A549 (cell line): ENCODE measurements at regions not wholly inside any gene's neighbourhood (a gene's known extent, or its start where the extent isn't known, plus 50 kb on each side); places are given as distances from the start of the nearest gene placed in this dataset.

Experiments
- BCL3 ChIP-seq: fragments of >200 bp; sonication (Bioruptor Twin); formaldehyde crosslinking; IDR thresholded peaks from 3 replicates; pipeline ENCODE4 v1.6.1; 2016
- CEBPB ChIP-seq, 2 experiments: fragments of >200 bp in 1 of 2; sonication (Bioruptor Twin) in 1 of 2; formaldehyde crosslinking in 1 of 2; IDR thresholded peaks; 2 replicates each; pipeline ENCODE4 v1.6.1; 2012 to 2016
- CTCF ChIP-seq: fragments of >200 bp; sonication (Bioruptor Twin); formaldehyde crosslinking; IDR thresholded peaks from 3 replicates; pipeline ENCODE4 v1.5.1; 2016
- EP300 ChIP-seq, 2 experiments: fragments of >200 bp; sonication (Bioruptor Twin); formaldehyde crosslinking; IDR thresholded peaks; 2 replicates in 1 of 2; 3 replicates in 1 of 2; pipeline ENCODE4 v1.6.1; 2016 to 2017
- ESRRA ChIP-seq: fragments of 150-350 bp; IDR thresholded peaks from 2 replicates; pipeline ENCODE4 v1.6.1; 2014; ENCODE audit warnings: mild to moderate bottlenecking, low read length, borderline replicate concordance
- FOXS1 ChIP-seq: fragments of 250-450 bp; sonication (Bioruptor Pico); IDR thresholded peaks from 2 replicates; pipeline ENCODE4 v1.5.0; 2020; ENCODE audit warnings: mild to moderate bottlenecking, moderate library complexity
- MAFK ChIP-seq: fragments of 450-650 bp; IDR thresholded peaks from 2 replicates; pipeline ENCODE4 v1.6.1; 2014; ENCODE audit not compliant: partially characterized antibody
- RAD21 ChIP-seq, 2 experiments: fragments of >200 bp in 1 of 2; sonication (Bioruptor Twin) in 1 of 2; formaldehyde crosslinking in 1 of 2; IDR thresholded peaks in 1 of 2; conservative IDR thresholded peaks in 1 of 2; 2 replicates in 1 of 2; 3 replicates in 1 of 2; pipeline ENCODE4 v1.6.1; 2012 to 2018; ENCODE audit warnings: inconsistent platforms in 1 of 2

DNA sequence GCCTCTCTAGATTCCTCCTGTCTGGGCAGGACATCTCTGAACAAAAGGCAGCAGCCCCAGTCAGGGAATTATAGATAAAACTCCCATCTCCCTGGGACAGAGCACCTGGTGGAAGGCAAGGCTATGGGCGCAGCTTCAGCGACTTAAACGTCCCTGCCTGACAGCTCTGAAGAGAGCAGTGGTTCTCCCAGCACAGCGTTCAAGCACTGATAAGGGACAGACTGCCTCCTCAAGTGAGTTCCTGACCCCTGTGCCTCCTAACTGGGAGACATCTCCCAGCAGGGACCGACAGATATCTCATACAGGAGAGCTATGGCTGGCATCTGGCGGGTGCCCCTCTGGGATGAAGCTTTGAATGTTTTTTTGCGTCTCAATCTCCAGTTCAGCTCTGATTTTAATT is 262.2 kb downstream of the PARM1 start:
- no peak for TF ChIP-seq MAFK
- no peak for TF ChIP-seq RAD21 (conservative IDR thresholded peaks at IDR 0.05 in 1 of 2, IDR thresholded peaks at IDR 0.05 in 1 of 2)
- TF ChIP-seq ESRRA: no peak
- TF ChIP-seq CTCF: no peak
- no peak for TF ChIP-seq BCL3
- no peak for TF ChIP-seq CEBPB (IDR thresholded peaks at IDR 0.05)
- TF ChIP-seq FOXS1: no peak
- no peak for TF ChIP-seq EP300 (IDR thresholded peaks at IDR 0.05)
